PC-9 (cell line): ENCODE measurements at regions not wholly inside any gene's neighbourhood (a gene's known extent, or its start where the extent isn't known, plus 50 kb on each side); places are given as distances from the start of the nearest gene placed in this dataset.

Experiments used
- EZH2 ChIP-seq: fragments of 200-600 bp; sonication (generic); IDR thresholded peaks from 2 replicates; pipeline ENCODE4 v1.8.0; 2017; ENCODE audit warnings: antibody characterized with exemption, low read depth
- TF ChIP-seq, protein P1 (sequence below): fragments of 200-600 bp; sonication (generic); conservative IDR thresholded peaks from 2 replicates; pipeline ENCODE4 v1.6.1; 2017; ENCODE audit warnings: mixed run types, antibody characterized with exemption, mild to moderate bottlenecking, moderate library complexity

DNA sequence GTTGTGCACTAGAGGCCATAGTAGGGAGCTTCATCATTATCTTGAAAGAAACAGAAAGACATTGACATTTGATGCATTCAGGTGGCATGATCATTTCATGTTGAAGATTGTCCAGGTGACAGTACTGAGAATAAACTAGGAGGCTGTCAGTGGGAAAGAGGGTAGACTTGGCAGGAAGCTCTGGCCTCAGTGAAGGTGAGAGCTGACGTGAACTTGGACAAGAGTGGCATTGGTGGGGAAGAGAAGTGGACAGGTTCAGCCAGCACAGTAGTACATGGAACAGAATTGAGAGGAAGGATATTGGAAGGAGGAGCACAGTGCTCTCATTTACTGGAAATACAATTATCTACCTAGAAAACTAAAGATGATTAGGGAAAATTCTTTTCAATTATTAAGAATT, 245.2 kb downstream of the CYRIA start:
- TF ChIP-seq, protein P1, sequence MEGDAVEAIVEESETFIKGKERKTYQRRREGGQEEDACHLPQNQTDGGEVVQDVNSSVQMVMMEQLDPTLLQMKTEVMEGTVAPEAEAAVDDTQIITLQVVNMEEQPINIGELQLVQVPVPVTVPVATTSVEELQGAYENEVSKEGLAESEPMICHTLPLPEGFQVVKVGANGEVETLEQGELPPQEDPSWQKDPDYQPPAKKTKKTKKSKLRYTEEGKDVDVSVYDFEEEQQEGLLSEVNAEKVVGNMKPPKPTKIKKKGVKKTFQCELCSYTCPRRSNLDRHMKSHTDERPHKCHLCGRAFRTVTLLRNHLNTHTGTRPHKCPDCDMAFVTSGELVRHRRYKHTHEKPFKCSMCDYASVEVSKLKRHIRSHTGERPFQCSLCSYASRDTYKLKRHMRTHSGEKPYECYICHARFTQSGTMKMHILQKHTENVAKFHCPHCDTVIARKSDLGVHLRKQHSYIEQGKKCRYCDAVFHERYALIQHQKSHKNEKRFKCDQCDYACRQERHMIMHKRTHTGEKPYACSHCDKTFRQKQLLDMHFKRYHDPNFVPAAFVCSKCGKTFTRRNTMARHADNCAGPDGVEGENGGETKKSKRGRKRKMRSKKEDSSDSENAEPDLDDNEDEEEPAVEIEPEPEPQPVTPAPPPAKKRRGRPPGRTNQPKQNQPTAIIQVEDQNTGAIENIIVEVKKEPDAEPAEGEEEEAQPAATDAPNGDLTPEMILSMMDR = no peak
- no peak for TF ChIP-seq EZH2
